Upper lobe of left lung (tissue), 4 donors: ENCODE measurements at regions not wholly inside any gene's neighbourhood (a gene's known extent, or its start where the extent isn't known, plus 50 kb on each side); places are given as distances from the start of the nearest gene placed in this dataset.

ENCODE experiments used
- EP300 ChIP-seq, 4 donors: sonication (generic); formaldehyde crosslinking; IDR thresholded peaks; one replicate each; pipeline ENCODE4 v1.5.1; 2017; ENCODE audit warnings: antibody characterized with exemption in 4 of 4, control low read depth in 2 of 4
- POLR2A ChIP-seq, 4 donors: fragments of 450-650 bp; IDR thresholded peaks; one replicate each; pipeline ENCODE4 v1.5.1; 2016 to 2017; ENCODE audit warnings: antibody characterized with exemption in 4 of 4, mild to moderate bottlenecking in 2 of 4
- POLR2AphosphoS5 ChIP-seq, 2 donors: sonication (generic); formaldehyde crosslinking; IDR thresholded peaks; one replicate each; pipeline ENCODE4 v1.5.1; 2017; ENCODE audit warnings: antibody characterized with exemption in 2 of 2
- TF ChIP-seq, protein P1 (sequence below), 6 experiments: fragments of 450-650 bp in 4 of 6; fragments of 200-600 bp in 2 of 6; sonication (generic) in 2 of 6; IDR thresholded peaks; one replicate each; pipeline ENCODE4 v1.5.1; 2016 to 2019; ENCODE audit warnings: antibody characterized with exemption in 6 of 6

DNA sequence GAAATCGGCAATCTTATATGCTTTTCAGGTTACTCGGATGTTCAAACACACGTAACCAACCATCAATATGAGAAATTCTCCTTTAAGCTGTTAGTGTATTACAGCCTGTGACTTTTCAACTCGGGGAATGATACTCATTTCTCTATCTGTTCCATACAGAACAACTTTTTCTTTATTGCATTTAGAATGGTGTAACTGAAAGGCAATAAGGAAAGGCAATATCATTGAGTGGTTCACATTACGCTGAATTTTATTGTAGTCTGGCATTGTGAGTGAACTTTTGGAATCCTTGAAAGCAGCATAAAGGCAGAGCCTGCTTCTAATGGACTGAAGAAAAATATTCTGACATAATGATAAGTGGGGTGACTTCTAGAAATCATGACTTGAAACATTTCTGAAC is 54.4 kb upstream of the MEF2C start:
- TF ChIP-seq, protein P1, sequence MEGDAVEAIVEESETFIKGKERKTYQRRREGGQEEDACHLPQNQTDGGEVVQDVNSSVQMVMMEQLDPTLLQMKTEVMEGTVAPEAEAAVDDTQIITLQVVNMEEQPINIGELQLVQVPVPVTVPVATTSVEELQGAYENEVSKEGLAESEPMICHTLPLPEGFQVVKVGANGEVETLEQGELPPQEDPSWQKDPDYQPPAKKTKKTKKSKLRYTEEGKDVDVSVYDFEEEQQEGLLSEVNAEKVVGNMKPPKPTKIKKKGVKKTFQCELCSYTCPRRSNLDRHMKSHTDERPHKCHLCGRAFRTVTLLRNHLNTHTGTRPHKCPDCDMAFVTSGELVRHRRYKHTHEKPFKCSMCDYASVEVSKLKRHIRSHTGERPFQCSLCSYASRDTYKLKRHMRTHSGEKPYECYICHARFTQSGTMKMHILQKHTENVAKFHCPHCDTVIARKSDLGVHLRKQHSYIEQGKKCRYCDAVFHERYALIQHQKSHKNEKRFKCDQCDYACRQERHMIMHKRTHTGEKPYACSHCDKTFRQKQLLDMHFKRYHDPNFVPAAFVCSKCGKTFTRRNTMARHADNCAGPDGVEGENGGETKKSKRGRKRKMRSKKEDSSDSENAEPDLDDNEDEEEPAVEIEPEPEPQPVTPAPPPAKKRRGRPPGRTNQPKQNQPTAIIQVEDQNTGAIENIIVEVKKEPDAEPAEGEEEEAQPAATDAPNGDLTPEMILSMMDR (IDR thresholded peaks at IDR 0.05) = no peak
- no peak for TF ChIP-seq POLR2AphosphoS5 (IDR thresholded peaks at IDR 0.05)
- no peak for TF ChIP-seq POLR2A (IDR thresholded peaks at IDR 0.05)
- TF ChIP-seq EP300 (IDR thresholded peaks at IDR 0.05) = no peak
